ENCODE measurements at regions not wholly inside any gene's neighbourhood (a gene's known extent, or its start where the extent isn't known, plus 50 kb on each side); places are given as distances from the start of the nearest gene placed in this dataset.

DNA sequence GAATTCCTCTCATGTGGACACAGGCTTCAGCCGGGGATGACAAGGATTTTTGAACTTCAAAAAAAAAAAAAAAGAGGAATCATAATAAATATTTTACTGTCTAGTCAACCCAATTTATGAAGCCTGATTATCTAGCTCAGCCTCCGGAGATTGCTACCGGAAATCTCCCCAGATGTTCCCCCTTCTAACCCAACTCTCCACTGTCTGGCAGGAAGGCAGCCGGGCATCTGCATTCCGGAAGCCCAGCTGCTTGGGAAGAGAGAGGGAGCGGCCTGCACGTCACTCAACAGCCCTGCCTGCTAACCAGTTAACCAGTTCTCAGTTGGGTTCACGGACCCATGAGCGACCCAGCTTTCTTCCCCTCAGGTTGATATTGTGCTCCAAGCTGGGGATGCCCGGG is 87.2 kb upstream of the POU3F3 start (continued):
- TF ChIP-seq, protein P1, sequence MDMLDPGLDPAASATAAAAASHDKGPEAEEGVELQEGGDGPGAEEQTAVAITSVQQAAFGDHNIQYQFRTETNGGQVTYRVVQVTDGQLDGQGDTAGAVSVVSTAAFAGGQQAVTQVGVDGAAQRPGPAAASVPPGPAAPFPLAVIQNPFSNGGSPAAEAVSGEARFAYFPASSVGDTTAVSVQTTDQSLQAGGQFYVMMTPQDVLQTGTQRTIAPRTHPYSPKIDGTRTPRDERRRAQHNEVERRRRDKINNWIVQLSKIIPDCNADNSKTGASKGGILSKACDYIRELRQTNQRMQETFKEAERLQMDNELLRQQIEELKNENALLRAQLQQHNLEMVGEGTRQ (IDR thresholded peaks at IDR 0.05; ENCODE audit: low read length), result no peak
- TF ChIP-seq TAF7 (optimal IDR thresholded peaks at IDR 0.05; ENCODE audit: borderline replicate concordance, low read depth, low read length) (no peak), SIRT6 (IDR thresholded peaks at IDR 0.05; ENCODE audit: low read length) (no peak), POLR2AphosphoS5 (IDR thresholded peaks at IDR 0.05; ENCODE audit: low read depth, low read length) (no peak)

Data from H1 (cell line).